ENCODE measurements at regions not wholly inside any gene's neighbourhood (a gene's known extent, or its start where the extent isn't known, plus 50 kb on each side); places are given as distances from the start of the nearest gene placed in this dataset.

DNA sequence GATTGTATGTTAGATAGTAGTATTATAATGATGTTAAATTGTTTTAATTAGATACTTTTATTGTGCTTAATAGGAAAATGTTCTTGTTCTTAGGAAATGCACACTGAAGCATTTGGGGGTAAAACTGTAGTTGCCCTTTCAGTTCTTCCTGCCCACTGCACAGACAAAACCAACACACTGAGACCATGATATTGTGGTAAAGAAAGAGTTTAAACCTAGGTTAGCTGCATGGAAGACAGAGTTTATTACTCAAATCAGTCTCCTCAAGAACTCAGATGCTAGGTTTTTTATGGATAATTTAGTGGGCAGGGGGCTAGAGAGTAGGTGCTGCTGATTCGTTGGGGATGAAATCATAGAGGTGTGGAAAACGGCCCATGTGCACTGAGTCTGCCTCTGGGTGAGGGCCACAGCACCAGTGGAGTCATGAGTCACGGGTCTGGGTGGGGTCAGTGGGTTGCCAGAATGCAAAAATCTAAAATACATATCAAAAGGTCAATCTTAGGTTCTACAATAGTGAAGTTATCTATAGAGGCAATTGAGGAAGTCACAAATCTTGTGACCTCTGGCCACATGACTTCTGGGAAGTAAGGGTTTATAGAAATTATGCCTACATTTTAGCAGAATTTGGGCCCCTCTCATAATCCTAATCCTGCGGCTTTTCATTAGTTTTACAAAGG, 124.8 kb upstream of the FOXN2 start:
- no peak for ATAC-seq (ENCODE audit: low FRiP score)

GRCh38 chr2:48190230-48190629, 124.3 kb upstream of the FOXN2 start:
- TF ChIP-seq CTCF (IDR thresholded peaks at IDR 0.05): no peak
- ATAC-seq (ENCODE audit: low FRiP score): no peak
- no peak for DNase-seq (ENCODE audit: low spot score)

More for the DNA sequence above, 124.8 kb upstream of the FOXN2 start:
- DNase-seq (ENCODE audit: low spot score): no peak
- TF ChIP-seq CTCF (IDR thresholded peaks at IDR 0.05): no peak

DNA sequence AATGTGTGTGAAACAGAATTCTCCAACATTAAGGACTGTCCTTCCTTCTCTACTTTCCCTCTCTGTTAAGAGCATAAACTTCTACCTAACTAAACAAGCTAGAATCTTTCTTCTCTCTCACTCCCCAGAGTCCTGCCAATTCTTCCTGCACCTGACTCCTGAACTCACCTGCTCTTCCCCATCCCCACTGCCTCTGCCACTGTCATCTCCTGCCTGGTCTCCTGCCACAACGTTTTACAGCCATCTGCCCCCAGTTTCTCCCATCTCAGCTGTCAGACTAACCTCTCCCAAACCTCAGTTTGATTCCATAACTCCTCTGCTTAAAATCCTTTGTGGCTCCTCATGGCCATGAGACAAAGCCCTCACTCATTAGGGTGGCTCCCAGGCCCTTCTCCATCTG, 119.8 kb upstream of the FOXN2 start:
- ATAC-seq (ENCODE audit: low FRiP score) (no peak), DNase-seq (ENCODE audit: low spot score) (no peak)
- TF ChIP-seq CTCF (IDR thresholded peaks at IDR 0.05): no peak

- ATAC-seq (ENCODE audit: low FRiP score) (no peak), DNase-seq (ENCODE audit: low spot score) (no peak)
- TF ChIP-seq CTCF (IDR thresholded peaks at IDR 0.05): no peak
Observed at GRCh38 chr2:48195169-48195568, 119.3 kb upstream of the FOXN2 start.

GRCh38 chr2:48197618-48198017, 116.9 kb upstream of the FOXN2 start:
- ATAC-seq (ENCODE audit: low FRiP score): no peak
- TF ChIP-seq CTCF (IDR thresholded peaks at IDR 0.05): no peak
- DNase-seq (ENCODE audit: low spot score): no peak

GRCh38 chr2:48198371-48198770, 116.1 kb upstream of the FOXN2 start:
- no peak for TF ChIP-seq CTCF (IDR thresholded peaks at IDR 0.05)
- ATAC-seq (ENCODE audit: low FRiP score) (no peak), DNase-seq (ENCODE audit: low spot score) (no peak)

- no peak for ATAC-seq (ENCODE audit: low FRiP score)
- no peak for DNase-seq (ENCODE audit: low spot score)
- TF ChIP-seq CTCF (IDR thresholded peaks at IDR 0.05): no peak
Observed at GRCh38 chr2:48199070-48199469, 115.4 kb upstream of the FOXN2 start.

Data from omental fat pad (tissue), 3 donors.